C4-2B (cell line): ENCODE measurements at regions not wholly inside any gene's neighbourhood (a gene's known extent, or its start where the extent isn't known, plus 50 kb on each side); places are given as distances from the start of the nearest gene placed in this dataset.

Source experiments
- H3K27ac ChIP-seq: fragments of 450-650 bp; 2 replicates; pipeline ENCODE4 v1.5.1; 2017
- ZFX ChIP-seq: fragments of 450-650 bp; IDR thresholded peaks from 2 replicates; pipeline ENCODE4 v1.6.1; 2017
- TF ChIP-seq, protein P1 (sequence below): fragments of 450-650 bp; conservative IDR thresholded peaks from 2 replicates; pipeline ENCODE4 v1.5.1; 2017; ENCODE audit warnings: mild to moderate bottlenecking

DNA sequence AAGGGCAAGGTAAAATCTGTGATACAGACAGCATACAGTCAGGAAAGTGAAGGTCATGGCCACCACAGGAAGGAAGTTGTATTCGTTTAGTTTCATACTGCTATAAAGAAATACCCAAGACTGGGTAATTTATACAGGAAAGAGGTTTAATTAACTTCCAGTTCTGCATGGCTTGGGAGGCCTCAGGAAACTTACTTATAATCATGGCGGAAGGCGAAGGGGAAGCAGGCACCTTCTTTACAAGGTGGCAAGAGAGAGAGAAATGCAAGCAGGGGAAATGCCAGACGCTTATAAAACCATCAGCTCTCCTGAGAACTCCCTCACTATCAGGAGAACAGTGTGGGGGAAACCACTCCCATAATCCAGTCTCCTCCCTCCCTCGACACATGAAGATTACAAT is 353.7 kb upstream of the SEMA6D start:
- no peak overlapping the region for H3K27ac ChIP-seq
- TF ChIP-seq, protein P1, sequence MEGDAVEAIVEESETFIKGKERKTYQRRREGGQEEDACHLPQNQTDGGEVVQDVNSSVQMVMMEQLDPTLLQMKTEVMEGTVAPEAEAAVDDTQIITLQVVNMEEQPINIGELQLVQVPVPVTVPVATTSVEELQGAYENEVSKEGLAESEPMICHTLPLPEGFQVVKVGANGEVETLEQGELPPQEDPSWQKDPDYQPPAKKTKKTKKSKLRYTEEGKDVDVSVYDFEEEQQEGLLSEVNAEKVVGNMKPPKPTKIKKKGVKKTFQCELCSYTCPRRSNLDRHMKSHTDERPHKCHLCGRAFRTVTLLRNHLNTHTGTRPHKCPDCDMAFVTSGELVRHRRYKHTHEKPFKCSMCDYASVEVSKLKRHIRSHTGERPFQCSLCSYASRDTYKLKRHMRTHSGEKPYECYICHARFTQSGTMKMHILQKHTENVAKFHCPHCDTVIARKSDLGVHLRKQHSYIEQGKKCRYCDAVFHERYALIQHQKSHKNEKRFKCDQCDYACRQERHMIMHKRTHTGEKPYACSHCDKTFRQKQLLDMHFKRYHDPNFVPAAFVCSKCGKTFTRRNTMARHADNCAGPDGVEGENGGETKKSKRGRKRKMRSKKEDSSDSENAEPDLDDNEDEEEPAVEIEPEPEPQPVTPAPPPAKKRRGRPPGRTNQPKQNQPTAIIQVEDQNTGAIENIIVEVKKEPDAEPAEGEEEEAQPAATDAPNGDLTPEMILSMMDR: no peak
- TF ChIP-seq ZFX: no peak

DNA sequence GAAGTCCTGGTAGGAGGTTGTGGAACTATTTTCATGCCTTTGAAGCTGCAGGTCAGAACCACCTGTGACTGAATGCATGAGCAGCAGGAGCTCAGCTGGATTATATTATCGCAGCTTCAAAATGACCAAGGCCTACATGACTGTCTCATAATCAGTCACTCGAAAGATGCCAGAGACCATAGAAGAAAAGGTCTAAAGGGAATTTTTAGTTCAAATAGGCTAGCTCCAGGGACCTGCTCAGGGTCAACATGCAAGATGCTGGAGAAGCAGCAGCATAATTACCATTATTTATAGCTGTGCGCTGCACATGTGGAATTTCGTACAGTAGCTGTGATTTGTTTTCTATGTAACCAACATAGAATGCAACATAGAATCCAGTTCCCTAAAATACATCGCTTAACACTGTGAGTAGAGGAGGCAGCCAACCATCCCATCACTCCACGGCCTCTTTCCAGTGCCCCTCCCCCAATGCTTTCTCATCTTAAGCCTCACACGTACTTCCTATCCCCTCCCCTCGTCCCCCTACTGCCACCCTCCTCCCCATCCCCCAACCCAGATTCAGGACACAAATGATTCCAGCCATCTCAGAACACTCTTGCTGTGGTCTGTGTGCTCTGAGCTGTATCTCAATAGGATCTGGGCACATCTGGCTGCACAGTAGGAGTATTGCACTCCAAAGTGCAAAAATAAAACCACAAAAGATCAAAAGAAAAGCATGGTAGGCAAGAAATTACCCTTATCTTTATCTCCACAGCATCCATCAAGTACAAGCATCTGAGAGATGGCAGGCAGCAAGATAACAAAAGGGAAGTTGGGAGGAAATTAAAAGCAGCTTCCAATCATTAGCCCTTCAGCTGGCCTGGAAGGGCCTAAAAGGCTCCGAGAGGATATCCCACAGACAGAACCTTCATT is 352.8 kb upstream of the SEMA6D start:
- no peak for TF ChIP-seq ZFX
- TF ChIP-seq, protein P1: no peak
- no peak overlapping the region for H3K27ac ChIP-seq

DNA sequence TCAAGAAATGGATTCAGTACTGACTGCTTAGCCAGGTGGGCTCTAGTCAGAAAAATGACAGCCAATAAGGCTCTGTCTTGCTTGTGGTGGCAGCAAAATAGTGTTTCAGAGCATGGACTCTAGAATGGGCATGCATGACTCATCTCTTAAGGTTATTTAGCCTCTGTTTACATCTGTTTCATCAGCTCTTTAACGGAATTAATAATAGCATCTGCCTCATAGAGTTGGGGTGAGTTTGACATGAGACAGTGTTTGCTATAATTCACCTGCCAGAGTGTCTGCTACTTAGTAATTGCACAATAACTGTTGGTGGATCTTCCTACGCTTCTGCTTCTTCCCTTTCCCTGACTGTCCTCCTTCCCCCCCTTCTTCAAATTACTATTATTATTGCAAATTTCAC is 350.4 kb upstream of the SEMA6D start:
- no peak overlapping the region for H3K27ac ChIP-seq
- TF ChIP-seq, protein P1: no peak
- TF ChIP-seq ZFX: no peak

DNA sequence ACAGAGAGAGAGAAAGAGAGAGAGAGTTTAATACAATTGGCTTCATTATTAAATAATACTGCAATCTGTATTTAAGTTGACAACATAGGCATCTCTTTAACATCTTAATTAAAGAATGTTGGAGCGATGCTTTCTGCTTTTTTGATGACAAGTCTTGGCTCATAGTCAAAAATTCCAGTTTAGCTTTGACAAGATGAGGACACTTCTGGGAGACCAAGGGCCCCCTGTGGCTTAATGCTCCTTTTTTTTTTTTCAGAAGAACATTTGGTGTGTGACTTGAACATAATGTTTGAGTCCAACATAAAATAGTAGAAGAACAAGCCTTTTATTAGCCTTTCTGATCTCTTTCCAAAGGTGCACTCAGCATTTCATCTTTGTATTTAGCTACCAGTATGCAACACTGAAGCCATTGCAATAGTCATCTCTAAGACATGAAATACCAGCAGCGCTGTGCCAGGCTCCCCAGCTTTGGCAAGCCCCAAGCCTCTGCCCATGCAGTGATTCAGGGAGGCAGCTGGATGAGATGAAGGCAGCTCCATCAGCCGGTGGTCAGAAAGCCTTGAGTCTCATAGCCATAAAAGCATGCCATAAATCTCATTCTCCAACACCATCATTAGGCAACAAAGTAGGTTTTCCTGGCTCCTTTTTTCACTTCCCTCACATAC is 349.4 kb upstream of the SEMA6D start:
- TF ChIP-seq ZFX: no peak
- no peak overlapping the region for H3K27ac ChIP-seq

DNA sequence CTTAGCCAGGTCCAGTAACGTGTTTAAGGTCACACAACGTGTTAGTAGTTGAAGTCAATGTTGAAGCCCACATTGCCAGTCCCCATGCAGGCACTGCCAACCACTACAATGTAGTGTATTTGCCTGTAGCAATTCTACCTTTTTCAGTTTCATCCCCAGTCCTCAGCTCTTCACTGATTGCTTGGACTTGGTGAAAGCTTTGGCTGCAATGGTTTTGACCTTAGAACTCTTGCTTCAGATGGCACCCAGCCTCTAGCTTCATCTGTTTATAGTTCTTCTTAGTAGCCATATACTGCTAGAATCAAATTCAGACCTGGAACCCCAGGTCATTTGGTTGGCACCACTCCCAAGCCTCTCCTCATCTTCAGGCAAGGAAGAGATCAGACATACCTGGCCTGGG is 345.4 kb upstream of the SEMA6D start:
- no peak overlapping the region for H3K27ac ChIP-seq
- TF ChIP-seq ZFX: no peak
- TF ChIP-seq, protein P1: no peak

DNA sequence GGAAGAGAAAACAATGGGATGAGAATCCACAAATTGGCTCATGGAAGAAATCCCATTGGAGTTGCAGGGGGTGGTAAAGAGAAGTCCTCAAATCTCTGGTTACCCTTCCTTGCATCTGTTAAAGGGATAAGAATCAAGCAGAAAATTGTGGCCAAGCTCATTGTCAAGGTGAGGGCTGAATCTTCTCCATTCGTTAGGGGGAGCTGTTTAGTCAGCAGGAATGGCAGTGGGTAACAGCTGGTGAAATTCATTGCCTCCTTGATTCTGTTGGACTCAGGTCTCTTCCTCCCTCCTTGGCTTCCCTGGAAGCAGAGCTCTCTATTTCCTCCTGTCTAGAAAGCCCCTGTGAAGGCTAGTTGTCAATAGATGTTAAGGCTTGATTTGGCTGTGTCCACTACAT is 343.1 kb upstream of the SEMA6D start:
- no peak overlapping the region for H3K27ac ChIP-seq
- no peak for TF ChIP-seq ZFX
- TF ChIP-seq, protein P1: peak; percentile 64

DNA sequence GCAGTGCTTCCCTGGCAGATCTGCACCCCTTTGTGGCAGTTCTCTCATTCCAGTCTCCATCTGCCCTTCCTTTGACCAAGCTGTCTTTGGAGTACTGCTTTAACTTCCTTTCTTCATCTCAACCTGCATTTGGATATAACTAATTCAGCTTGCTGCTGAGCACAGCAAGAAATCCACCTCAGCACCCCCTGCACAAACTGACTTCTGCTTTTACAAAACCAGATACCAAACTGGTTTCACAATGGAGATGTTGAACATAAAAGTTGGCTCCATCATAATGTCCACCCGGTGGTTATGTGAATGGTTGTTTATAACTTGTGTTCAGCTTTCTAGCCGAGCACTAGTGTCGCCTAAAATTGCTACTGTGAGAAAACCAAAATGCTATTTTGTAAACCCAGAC is 341.1 kb upstream of the SEMA6D start:
- H3K27ac ChIP-seq: no peak overlapping the region
- TF ChIP-seq, protein P1: no peak
- TF ChIP-seq ZFX: no peak
